ENCODE measurements at regions not wholly inside any gene's neighbourhood (a gene's known extent, or its start where the extent isn't known, plus 50 kb on each side); places are given as distances from the start of the nearest gene placed in this dataset.
"Not testable (repeated sequence)": the region's sequence is repeated elsewhere in the genome, so short reads cannot be mapped to it uniquely, and the experiment has no call there.

GRCh38 chr18:51453594-51453993, 256.1 kb upstream of the MEX3C start:
- DNase-seq (ENCODE audit: low read depth, low spot score): no peak

DNA sequence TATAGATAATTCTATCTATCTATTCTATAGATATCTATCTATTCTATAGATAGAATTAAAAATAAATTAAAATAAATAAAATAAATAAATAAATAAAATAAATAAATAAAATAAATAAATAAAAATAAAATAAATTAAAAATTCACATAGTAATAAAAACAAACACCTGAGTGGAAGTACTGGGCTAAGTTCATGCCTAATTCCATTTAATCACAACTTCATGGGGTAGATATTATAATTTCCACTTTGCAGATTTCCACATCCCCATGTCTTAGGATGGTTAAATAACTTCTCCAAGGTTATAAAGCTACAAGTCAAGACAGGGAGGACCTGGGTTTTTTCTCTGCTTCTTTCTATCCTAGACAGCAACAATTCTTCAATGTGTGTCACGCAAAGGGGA, 261.4 kb upstream of the MEX3C start:
- no peak for DNase-seq (ENCODE audit: low read depth, low spot score)

- DNase-seq (ENCODE audit: low read depth, low spot score): no peak
These were observed 264.5 kb upstream of the MEX3C start for GRCh38 chr18:51461956-51462355.

DNA sequence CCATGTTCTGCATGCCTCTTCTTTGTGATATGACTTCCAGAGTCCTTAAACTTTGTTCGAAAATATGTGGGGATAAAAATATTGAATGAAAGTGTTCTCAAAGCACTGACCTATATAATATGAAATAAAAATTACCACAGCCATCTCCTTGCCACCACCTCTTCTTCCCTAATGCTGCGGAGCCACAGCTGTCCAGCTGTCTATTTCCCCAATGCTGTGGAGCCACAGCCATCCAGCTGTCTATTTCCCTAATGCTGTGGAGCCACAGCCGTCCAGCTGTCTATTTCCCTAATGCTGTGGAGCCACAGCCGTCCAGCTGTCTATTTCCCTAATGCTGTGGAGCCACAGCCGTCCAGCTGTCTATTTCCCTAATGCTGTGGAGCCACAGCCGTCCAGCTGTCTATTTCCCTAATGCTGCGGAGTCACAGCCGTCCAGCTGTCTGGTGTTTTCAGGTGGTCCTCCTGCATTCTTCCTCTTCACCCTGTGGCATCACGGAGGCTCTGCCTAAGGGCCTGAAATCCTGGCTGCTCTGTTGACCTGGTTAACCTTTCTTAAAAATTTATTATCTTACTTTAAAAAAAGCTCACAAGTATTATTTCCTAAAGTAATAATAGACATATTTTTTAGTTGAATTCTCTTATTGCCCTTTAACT, 266.1 kb upstream of the MEX3C start:
- no peak for DNase-seq (ENCODE audit: low read depth, low spot score)

DNA sequence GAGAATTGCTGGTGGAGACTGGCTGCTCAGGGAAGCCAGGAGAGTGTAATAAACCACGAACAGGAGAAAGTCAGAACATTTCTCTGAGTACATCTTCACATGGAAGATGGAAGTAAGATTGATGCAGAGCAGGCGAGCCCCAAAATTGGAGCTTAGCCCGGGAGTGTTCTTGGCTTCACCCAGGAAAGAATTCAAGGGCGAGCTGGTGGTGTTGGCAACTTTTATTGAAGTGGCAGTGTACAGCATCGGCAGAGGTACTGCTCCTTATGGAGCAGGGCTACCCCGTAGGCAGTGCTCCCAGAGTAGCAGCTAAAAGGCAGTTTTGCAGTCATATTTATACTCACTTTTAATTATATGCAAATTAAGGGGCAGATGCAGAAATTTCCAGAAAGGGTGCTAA, 281.4 kb upstream of the MEX3C start:
- no peak for DNase-seq (ENCODE audit: low read depth, low spot score)

- DNase-seq (ENCODE audit: low read depth, low spot score): no peak
These were observed 282.3 kb upstream of the MEX3C start for GRCh38 chr18:51479736-51480135.

DNA sequence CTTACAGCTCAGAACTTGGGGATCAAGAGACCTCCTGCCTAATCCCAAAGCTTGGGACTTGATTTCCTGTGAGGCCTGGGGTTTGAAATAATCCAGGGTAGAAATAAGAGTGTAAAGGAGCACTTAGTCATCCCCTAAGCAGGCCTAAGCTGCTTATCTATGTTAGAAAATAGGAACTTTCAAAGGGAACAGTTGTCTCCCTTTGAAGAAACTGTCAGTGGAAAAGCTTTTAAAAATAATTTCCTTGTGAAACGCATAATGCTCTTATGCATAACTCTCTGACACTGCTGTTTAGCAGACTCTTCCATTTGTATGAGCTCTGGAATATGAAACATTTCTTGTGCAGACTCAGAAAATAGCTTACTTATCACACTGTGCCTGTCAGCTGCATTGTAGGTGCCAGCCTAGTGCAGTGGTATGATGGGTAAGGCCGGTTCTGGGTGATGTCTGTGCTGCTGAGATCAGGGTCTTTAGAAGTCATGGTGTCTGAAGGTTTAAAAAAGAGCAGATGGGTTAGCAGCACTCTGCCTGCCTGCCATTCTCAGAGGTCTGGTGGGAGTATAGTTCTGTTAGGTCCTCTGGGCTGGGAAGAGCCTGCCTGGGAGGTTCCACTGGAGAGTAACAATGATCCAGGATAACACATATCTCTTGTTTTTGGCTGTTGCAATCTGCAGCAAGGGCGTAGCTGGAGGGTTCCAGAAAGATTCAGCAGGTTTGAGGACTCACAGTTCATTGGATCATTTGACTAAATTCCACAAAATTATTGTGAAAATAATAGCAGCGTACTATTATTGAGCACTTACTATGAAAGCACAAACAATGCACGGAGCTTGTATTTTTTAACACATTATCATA, 283.2 kb upstream of the MEX3C start:
- DNase-seq (ENCODE audit: low read depth, low spot score): no peak

DNA sequence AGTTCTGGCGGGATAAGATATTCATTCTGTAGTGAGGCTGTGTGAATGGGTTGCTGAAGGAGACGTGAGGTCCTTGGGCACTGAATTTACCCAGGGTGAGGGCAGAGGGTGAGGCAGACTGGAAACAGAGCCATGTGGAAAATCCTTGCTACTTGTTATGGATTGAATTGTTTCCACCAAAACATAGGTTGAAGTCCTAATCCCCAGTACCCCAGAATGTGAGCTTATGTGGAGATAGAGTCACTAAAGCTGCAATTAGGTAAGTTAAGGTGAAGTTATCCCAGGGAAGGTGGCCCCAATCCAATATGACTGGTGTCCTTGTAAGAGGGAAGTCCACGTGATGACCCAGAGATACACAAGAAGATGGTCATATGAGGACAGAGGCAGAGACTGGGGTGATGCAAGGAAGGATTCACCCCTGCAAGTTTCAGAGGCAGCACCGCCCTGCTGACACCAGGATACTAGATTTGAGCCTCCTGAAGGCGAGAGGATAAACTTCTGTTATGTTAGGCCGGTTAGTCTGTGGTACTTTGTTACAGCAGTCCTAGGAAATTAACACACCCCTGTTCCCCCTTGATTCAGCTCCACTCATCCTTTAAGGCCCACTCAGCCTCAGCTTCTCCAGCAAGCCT, 289.4 kb upstream of the MEX3C start:
- DNase-seq (ENCODE audit: low read depth, low spot score): no peak

DNA sequence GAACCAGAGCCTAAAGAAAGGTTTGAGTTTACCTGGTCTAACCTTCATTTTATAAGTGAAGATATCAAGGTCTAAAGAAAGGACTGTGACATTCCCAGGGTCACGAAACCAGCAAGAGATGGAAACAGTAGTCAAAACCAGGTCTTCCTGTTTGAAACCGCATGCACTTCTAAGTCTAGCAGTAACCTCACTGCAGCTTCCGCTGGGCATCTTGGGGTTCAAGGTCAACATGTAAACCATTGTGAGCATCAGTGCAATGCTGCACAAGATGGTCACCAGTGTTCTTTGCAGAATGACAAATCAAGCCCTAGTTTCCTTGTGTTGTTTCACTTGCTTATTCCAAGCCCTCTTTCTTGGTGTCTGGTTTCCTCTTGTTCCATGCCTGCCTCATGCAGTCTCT, 292.9 kb upstream of the MEX3C start:
- DNase-seq (ENCODE audit: low read depth, low spot score): no peak

DNA sequence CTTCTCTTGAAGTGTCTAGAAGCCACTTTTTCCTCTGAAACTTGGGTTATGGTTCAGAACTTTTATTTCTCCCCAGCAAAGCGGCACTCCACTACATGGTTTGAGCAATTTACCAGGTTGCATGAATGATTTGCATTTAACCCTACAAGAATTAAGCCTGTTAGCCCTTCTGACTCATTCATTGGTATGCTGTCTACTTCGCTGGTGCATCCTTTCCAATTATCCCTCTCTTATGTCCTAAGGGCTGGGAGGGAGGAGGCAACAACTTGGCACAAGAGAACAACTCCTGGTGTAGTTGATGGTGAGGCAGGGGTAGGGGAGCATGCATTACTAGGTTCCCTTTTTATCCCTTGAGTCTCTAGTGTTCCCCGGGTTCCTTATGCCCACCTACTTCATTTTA, 293.4 kb upstream of the MEX3C start:
- no peak for DNase-seq (ENCODE audit: low read depth, low spot score)

DNA sequence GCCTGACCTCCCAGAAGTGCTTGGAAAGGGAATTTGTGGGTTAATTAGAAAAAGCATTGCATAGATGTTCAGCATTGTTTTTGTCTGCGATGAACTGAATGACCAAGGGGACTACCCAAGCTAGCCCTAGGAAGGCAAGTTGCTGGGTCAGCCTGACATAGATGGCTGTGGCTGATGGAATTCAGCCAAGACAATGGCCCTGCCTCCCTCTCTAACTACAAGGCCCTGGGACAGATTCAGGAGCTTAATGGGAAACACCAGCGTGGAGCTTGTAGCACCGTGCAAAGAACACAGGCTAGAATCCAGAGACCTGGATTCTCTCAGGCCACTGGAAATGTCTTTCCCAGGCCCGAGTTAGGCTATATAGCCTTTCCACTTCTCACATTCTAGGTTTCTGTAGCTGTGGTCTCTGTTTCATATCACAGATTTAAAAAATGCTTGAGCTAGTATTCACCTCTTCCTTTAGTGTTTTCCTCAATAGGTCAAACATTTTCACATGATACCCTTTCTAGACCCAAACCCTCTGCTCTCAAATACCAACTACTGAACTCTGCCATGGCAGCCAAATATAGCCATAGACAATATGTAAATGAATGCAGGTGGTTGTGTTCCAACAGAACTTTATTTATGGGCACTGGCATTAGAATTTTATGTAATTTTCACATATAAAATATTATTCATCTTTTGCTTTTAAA, 294.3 kb upstream of the MEX3C start:
- DNase-seq (ENCODE audit: low read depth, low spot score): no peak

DNA sequence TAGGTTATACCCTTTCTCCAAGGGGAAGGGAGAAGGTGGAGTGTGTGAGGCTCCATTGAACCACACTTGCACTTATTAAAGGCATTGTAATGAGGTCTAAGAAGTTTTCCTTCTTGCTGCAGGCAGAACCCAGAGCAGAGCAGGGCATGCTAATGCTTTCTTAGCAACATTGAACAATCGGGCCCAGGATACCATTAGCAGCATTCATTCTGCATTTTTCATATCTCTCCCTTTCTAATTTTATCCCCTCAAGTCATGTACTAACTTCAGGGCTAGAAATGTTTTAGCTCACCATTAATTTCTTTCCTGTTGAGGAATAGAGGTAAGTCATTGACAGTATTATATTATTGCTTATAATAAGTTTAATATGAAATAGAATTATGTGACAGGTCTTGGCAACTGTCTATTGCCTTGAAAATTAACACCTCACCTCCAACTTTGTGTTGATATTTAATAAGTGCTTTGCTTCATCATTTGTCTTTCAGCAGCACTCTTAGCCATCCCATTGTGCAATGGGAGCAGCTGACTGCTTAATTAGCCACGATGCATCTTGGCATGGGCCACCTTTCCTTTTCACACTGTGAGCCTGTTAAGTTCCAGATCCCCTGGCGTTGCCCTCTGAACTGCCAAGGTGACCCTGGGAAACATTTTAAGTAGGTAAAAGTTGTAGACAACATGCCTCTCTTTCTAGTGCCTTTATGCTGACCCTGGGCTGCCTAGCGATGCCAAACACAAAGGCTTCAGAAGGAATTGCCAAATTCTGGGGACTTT, 300.8 kb upstream of the MEX3C start:
- DNase-seq (ENCODE audit: low read depth, low spot score): no peak

DNA sequence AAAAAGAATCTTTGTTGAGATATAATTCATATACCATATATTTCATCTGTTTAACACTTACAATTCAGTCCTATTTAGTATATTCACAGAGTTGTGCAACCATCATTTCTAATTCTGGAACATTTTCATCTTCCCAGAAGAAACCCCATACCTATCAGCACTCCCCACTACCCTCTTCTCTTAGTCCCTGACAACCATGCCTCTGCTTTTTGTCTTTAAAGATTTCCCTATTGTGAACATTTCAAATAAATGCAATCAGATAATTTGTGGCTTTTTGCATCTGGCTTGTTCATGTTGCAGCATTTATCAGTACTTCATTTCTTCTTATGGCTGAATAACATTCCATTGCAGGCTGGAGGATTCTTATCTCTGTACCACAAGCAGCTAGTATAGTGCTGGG, 305.9 kb upstream of the MEX3C start:
- DNase-seq (ENCODE audit: low read depth, low spot score): no peak

DNA sequence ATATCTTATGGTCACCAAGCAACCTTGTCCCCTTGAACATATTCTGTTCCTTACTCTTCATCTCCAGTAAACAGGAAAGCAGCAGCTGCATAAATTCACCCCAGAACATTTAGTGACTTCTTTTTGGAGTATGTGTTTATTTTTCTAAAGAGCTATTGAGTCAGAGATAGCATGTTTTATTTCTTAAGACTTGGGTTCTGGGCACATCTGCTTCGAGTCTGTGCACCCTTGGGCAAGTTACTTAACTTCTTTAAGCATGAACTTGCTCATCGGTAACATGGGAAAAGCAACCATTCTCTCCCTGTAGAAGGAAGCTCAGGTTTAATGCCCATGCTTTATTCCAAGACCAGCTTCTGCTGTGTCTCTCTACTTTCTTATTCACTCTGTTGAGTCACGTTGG, 309.3 kb upstream of the MEX3C start:
- DNase-seq (ENCODE audit: low read depth, low spot score): no peak

GRCh38 chr18:51508410-51508809, 310.9 kb upstream of the MEX3C start:
- DNase-seq (ENCODE audit: low read depth, low spot score): not testable (repeated sequence)

DNA sequence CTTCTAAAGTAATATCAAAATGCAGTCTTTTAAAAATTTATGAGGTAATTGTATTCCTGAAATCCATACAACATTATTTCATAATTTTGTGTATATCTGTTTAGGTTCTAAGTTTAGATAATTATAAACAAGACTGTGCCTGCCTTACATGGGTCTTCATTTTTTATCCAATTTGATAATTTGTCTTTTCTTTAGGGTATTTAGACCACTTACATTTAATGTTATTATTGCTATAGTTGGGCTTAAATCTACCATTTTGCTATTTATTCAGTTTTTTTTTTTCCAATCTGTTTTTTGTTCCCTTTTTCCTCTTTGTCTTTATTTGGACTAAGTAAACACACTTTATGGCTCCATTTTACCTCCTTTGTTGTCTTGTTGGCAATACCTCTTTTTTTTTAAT, 312.5 kb upstream of the MEX3C start:
- no peak for DNase-seq (ENCODE audit: low read depth, low spot score)

DNA sequence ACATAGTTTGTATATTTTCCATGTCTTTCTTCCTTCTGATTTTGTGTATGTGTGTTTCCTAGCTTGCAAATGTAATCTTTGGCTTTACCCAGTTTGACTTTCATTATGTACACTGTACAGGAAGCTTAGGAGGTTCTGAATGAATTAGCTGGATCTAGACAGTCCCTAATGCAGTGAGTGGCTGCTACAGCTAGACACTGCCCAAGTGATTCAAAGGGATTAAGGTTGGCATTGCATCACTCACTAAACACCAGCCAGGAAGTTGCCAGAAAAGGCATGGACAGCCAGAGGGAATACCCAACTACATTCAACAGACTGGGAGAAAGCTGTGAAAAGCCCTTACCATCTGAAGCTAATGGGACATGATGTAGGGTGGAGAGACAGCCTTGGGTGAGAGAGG, 316.0 kb upstream of the MEX3C start:
- DNase-seq (ENCODE audit: low read depth, low spot score): no peak

GRCh38 chr18:51514128-51514527, 316.6 kb upstream of the MEX3C start:
- no peak for DNase-seq (ENCODE audit: low read depth, low spot score)

DNA sequence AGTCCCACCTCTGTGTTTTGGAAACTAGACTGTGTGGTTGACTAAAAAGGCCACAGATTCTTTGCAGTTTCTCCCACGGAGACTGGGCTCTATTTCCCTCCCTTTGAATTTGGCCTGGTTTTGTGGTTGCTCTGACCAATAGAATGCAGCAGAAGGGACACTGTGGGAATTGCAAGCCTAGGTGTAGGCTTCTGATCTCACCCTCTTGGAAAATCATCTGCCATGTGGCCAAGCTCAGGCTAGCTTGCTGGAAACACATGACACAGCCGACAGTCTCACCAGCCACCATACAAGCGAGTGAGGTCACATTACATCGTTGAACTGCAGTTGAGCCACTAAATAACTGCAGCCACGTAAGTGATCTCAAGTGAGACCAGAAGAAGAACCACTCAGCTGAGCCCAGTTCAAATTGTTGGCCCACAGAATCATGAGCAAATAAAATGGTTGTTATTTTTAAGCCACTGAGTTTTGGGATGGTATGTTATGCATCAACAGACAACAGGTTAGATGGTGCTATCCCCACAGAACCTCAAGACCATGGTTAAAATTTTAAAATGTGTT, 319.1 kb upstream of the MEX3C start:
- DNase-seq (ENCODE audit: low read depth, low spot score): no peak

DNA sequence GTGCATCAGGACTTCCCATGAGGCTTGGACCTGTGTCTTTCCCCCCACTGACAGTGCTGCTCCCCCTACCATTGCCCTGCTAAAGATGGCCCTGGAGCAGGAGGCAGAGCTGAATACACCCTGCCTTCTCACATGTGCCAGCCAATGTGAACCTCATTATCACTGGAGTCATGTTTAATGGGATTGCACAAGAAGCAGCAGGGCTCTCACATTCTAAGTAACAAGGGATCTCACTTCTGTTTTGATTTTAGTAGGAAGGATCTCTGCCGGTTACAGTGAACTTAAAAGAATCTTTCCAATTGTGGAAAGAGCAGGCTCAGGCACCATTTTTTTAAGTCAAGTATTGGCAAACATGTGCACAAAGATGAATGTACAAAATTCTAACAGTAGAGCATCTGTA, 322.1 kb upstream of the MEX3C start:
- no peak for DNase-seq (ENCODE audit: low read depth, low spot score)

- DNase-seq (ENCODE audit: low read depth, low spot score): no peak
These were observed 323.2 kb upstream of the MEX3C start for GRCh38 chr18:51520676-51521180.

All from iPS DF 19.7 (cell line).